SKM-1 (cell line): ENCODE measurements at regions not wholly inside any gene's neighbourhood (a gene's known extent, or its start where the extent isn't known, plus 50 kb on each side); places are given as distances from the start of the nearest gene placed in this dataset.

Source experiments
- DNase-seq: peaks from one replicate; lab custom pipeline; 2025; ENCODE audit not compliant: unreplicated experiment; lab: John Stamatoyannopoulos, UW

- DNase-seq: no peak
These were observed 976.9 kb upstream of the MBL2 start for GRCh38 chr10:53749439-53749838.

- no peak for DNase-seq
These were observed 975.7 kb upstream of the MBL2 start for GRCh38 chr10:53748319-53748718.

GRCh38 chr10:53744746-53745145 lies 972.2 kb upstream of the MBL2 start:
- DNase-seq: no peak

- no peak for DNase-seq
These were observed 971.6 kb upstream of the MBL2 start for GRCh38 chr10:53744176-53744575.

- DNase-seq: no peak
These were observed 964.5 kb upstream of the MBL2 start for GRCh38 chr10:53737132-53737531.

- DNase-seq: no peak
These were observed 954.3 kb upstream of the MBL2 start for GRCh38 chr10:53726921-53727320.

GRCh38 chr10:53724581-53724980 lies 952.0 kb upstream of the MBL2 start:
- no peak for DNase-seq

GRCh38 chr10:53719658-53720057 lies 947.1 kb upstream of the MBL2 start:
- DNase-seq: no peak

GRCh38 chr10:53716156-53716555 lies 943.6 kb upstream of the MBL2 start:
- DNase-seq: no peak

GRCh38 chr10:53713431-53713830 lies 940.8 kb upstream of the MBL2 start:
- no peak for DNase-seq

- DNase-seq: no peak
These were observed 929.9 kb upstream of the MBL2 start for GRCh38 chr10:53702489-53702888.

- DNase-seq: no peak
These were observed 928.6 kb upstream of the MBL2 start for GRCh38 chr10:53701213-53701612.

GRCh38 chr10:53700278-53700677 lies 927.7 kb upstream of the MBL2 start:
- no peak for DNase-seq

- DNase-seq: no peak
These were observed 927.1 kb upstream of the MBL2 start for GRCh38 chr10:53699684-53700083.

GRCh38 chr10:53699231-53699630 lies 926.6 kb upstream of the MBL2 start:
- no peak for DNase-seq

GRCh38 chr10:53697038-53697437 lies 924.5 kb upstream of the MBL2 start:
- DNase-seq: no peak

- DNase-seq: no peak
These were observed 918.1 kb upstream of the MBL2 start for GRCh38 chr10:53690524-53691240.

GRCh38 chr10:53687800-53688199 lies 915.2 kb upstream of the MBL2 start:
- no peak for DNase-seq

- no peak for DNase-seq
These were observed 910.3 kb upstream of the MBL2 start for GRCh38 chr10:53682885-53683284.

- no peak for DNase-seq
These were observed 909.9 kb upstream of the MBL2 start for GRCh38 chr10:53682458-53682857.

- no peak for DNase-seq
These were observed 907.1 kb upstream of the MBL2 start for GRCh38 chr10:53679666-53680065.

- DNase-seq: no peak
These were observed 902.6 kb upstream of the MBL2 start for GRCh38 chr10:53675177-53675576.

- no peak for DNase-seq
These were observed 894.5 kb upstream of the MBL2 start for GRCh38 chr10:53667063-53667462.
